Tibial nerve (tissue), 4 donors: ENCODE measurements at regions not wholly inside any gene's neighbourhood (a gene's known extent, or its start where the extent isn't known, plus 50 kb on each side); places are given as distances from the start of the nearest gene placed in this dataset.
A peak's percentile ranks its signal among the peaks of the same experiment; 100 is the strongest.
"Not testable (repeated sequence)": the region's sequence is repeated elsewhere in the genome, so short reads cannot be mapped to it uniquely, and the experiment has no call there.

Experiments used
- DNase-seq, 2 donors: peaks; one replicate each; pipeline ENCODE4 v3.0.0-alpha.2; 2019; ENCODE audit warnings: low spot score in 2 of 2
- H3K27ac ChIP-seq, 4 donors: fragments of 200-600 bp; sonication (generic) in 3 of 4; one replicate each; pipeline ENCODE4 v1.5.1; 2017 to 2019; ENCODE audit warnings: mild to moderate bottlenecking in 1 of 4
- H3K27me3 ChIP-seq, 2 donors: fragments of 200-600 bp; sonication (generic) in 1 of 2; one replicate each; pipeline versions ENCODE4 v1.5.1 to v1.6.0; 2017 to 2019
- H3K36me3 ChIP-seq, 3 donors: fragments of 200-600 bp; sonication (generic); one replicate each; pipeline ENCODE4 v1.5.1; 2018 to 2019
- H3K4me1 ChIP-seq, 4 donors: fragments of 200-600 bp; sonication (generic) in 3 of 4; one replicate each; pipeline ENCODE4 v1.5.1; 2017 to 2019
- H3K4me3 ChIP-seq, 4 donors: fragments of 200-600 bp; sonication (generic) in 3 of 4; one replicate each; pipeline ENCODE4 v1.5.1; 2017 to 2019; ENCODE audit warnings: mild to moderate bottlenecking in 1 of 4, moderate library complexity in 1 of 4
- H3K9me3 ChIP-seq, 4 donors: fragments of 200-600 bp; sonication (generic) in 3 of 4; one replicate each; pipeline ENCODE4 v1.5.1; 2017 to 2019
- CTCF ChIP-seq, 5 experiments: fragments of 200-600 bp in 3 of 5; fragments of 450-650 bp in 2 of 5; sonication (generic) in 3 of 5; IDR thresholded peaks; one replicate each; pipeline ENCODE4 v1.5.1; 2016 to 2019; ENCODE audit warnings: antibody characterized with exemption in 5 of 5, mild to moderate bottlenecking in 3 of 5, moderate library complexity in 2 of 5
- EP300 ChIP-seq, 2 donors: sonication (generic); formaldehyde crosslinking; IDR thresholded peaks; one replicate each; pipeline ENCODE4 v1.6.1; 2017; ENCODE audit warnings: antibody characterized with exemption in 2 of 2, mild to moderate bottlenecking in 1 of 2
- POLR2A ChIP-seq, 2 donors: fragments of 450-650 bp; IDR thresholded peaks; one replicate each; pipeline ENCODE4 v1.6.1; 2017; ENCODE audit warnings: antibody characterized with exemption in 2 of 2, mild to moderate bottlenecking in 2 of 2, moderate library complexity in 2 of 2
- WGBS, 2 donors: methylation state at CpG; one replicate each; pipeline ENCODE4 v1.1.5; 2018; 5-methylcytosine and 5-hydroxymethylcytosine counted together

- WGBS, 2 donors: 93 to 97% methylated on average over 5 of the region's 5 CpGs
Measured at GRCh38 chr6:137806914-137807682, 60.0 kb upstream of the TNFAIP3 start.

GRCh38 chr6:137808191-137808590 lies 58.9 kb upstream of the TNFAIP3 start:
- TF ChIP-seq POLR2A (IDR thresholded peaks at IDR 0.05): no peak
- TF ChIP-seq CTCF (IDR thresholded peaks at IDR 0.05): no peak
- TF ChIP-seq EP300 (IDR thresholded peaks at IDR 0.05): no peak
- Histone ChIP-seq H3K36me3 (no peaks in the 10 kb centered on the region), H3K4me3 (no peak overlapping the region), H3K27me3 (no peaks in the 10 kb centered on the region), H3K4me1 (peaks cover 0 to 24% (median 5%) of the 10 kb centered on the region in 4 donors), H3K9me3 (no peaks in the 10 kb centered on the region), H3K27ac (no peak overlapping the region)
- DNase-seq: no peak

More at GRCh38 chr6:137806914-137807682, 60.0 kb upstream of the TNFAIP3 start:
- Histone ChIP-seq H3K36me3 (no peaks in the 10 kb centered on the region), H3K4me3 (no peak overlapping the region), H3K27me3 (no peaks in the 10 kb centered on the region), H3K9me3 (no peaks in the 10 kb centered on the region), H3K4me1 (peaks cover 0 to 24% (median 5%) of the 10 kb centered on the region in 4 donors), H3K27ac (no peak overlapping the region)
- TF ChIP-seq CTCF (IDR thresholded peaks at IDR 0.05): no peak
- DNase-seq: no peak

DNA sequence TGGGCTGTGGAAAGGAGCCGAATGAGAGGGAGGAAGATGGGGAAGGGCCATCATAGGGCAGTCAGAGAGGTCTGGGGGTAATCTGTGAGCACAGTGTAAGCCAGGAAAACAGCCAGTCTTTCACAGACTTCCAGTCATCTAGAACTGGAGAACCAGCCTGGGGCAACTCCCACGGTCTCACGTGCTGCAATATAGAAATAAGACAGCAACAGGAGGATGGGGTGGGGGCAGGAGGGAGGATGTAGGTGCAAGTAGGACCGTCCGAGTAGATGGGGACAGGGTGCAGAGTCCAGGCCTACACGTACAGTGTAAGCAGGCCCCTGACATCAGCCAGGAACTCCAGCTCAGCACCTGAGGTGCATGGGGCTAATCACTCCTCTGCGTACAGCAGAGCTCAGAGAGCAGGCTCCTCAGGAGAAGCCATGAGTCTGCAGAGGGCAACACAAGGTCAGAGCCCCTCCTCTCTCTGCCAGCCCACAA lies 58.2 kb upstream of the TNFAIP3 start:
- Histone ChIP-seq H3K27ac (no peak overlapping the region), H3K36me3 (no peaks in the 10 kb centered on the region), H3K4me3 (no peak overlapping the region), H3K27me3 (no peaks in the 10 kb centered on the region), H3K9me3 (no peaks in the 10 kb centered on the region), H3K4me1 (peaks cover 0 to 23% (median 5%) of the 10 kb centered on the region in 4 donors)
- 65 to 67% methylated on average over 7 of the region's 7 CpGs for WGBS, 2 donors
- no peak for DNase-seq
- TF ChIP-seq EP300 (IDR thresholded peaks at IDR 0.05) (no peak), POLR2A (IDR thresholded peaks at IDR 0.05) (no peak), CTCF (IDR thresholded peaks at IDR 0.05) (no peak)

DNA sequence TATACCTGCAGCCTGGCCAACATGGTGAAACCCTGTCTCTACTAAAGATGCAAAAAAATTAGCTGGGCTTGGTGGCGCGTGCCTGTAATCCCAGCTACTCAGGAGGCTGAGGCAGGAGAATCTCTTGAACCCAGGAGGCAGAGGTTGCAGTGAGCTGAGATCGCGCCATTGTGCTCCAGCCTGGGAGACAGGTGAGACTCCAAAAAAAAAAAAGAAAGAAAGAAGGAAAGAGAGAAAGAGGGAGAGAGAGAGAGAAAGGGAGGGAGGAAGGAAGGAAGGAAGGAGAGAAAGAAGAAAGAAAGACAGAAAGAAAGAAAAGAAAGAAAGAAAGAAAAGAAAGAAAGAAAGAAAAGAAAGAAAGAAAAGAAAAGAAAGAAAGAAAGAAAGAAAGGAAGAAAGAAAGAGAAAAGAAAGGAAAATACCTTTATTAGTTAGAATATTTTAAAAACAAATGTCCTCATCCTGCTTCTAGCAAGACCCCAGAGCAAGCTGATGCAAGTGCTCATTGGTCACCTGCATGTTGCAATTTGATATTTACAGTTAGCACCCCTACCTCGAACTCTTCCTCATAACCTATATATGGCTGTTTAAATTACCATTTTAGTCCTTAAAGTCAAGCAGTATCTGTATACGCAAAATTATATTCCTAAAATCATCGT lies 57.0 kb upstream of the TNFAIP3 start:
- H3K4me1 ChIP-seq: peaks cover 0 to 12% (median 4%) of the 10 kb centered on the region in 4 donors
- not testable (repeated sequence) for H3K27me3 ChIP-seq, H3K9me3 ChIP-seq, H3K27ac ChIP-seq, H3K36me3 ChIP-seq, DNase-seq, H3K4me3 ChIP-seq
- WGBS, 2 donors: 82 to 96% methylated on average over 7 of the region's 7 CpGs

GRCh38 chr6:137810554-137811120 lies 56.4 kb upstream of the TNFAIP3 start:
- TF ChIP-seq EP300 (IDR thresholded peaks at IDR 0.05) (no peak), POLR2A (IDR thresholded peaks at IDR 0.05) (no peak), CTCF (IDR thresholded peaks at IDR 0.05) (no peak)
- no peaks in the 10 kb centered on the region for H3K36me3 ChIP-seq
- peak overlapping the region in 3 of 4 donors; percentile 3 to 45 (median 42) for H3K27ac ChIP-seq
- 95 to 98% methylated on average over 4 of the region's 4 CpGs for WGBS, 2 donors
- H3K4me3 ChIP-seq: no peak overlapping the region
- H3K4me1 ChIP-seq: peaks cover 0 to 6% (median 3%) of the 10 kb centered on the region in 4 donors
- no peaks in the 10 kb centered on the region for H3K27me3 ChIP-seq
- no peak for DNase-seq
- no peaks in the 10 kb centered on the region for H3K9me3 ChIP-seq
